ENCODE measurements at regions not wholly inside any gene's neighbourhood (a gene's known extent, or its start where the extent isn't known, plus 50 kb on each side); places are given as distances from the start of the nearest gene placed in this dataset.
"Not testable (repeated sequence)": the region's sequence is repeated elsewhere in the genome, so short reads cannot be mapped to it uniquely, and the experiment has no call there.

DNA sequence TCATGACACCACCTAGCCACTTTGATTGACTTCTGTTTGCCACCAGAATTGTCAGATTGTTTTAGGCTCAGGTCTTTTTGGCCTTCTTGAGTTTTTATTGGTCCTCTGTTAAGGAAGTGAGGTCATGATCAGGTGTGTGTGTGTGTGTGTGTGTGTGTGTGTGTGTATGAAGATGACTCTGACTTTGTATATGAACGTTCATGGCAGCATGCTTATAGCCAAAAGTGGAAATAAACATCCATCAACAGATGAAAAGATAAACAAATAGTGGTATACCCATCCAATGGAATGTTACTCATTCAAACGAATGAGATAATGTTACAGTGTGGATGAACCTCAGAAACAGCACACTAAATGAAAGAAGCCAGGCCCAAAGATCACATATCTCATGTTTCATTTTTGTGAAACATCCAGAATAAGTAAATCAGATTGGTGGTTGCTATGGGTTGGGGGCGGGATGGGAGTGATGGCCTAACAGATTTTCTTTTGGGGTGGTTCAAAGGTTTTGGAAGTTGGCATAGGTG lies 258.6 kb downstream of the KTN1 start:
- Histone ChIP-seq H3K9me3 (ENCODE audit: insufficient read depth, low read depth, low read length) (no peaks in the 10 kb centered on the region), H3K9ac (ENCODE audit: low read depth, low read length) (no peak overlapping the region), H3K4me3 (ENCODE audit: low read length) (no peak overlapping the region), H3K36me3 (ENCODE audit: insufficient read depth, low read depth, low read length) (no peaks in the 10 kb centered on the region), H3K27me3 (ENCODE audit: insufficient read depth, low read length) (no peaks in the 10 kb centered on the region), H3K4me1 (ENCODE audit: insufficient read depth, low read length) (no peaks in the 10 kb centered on the region), H3K27ac (ENCODE audit: low read length) (no peak overlapping the region)

DNA sequence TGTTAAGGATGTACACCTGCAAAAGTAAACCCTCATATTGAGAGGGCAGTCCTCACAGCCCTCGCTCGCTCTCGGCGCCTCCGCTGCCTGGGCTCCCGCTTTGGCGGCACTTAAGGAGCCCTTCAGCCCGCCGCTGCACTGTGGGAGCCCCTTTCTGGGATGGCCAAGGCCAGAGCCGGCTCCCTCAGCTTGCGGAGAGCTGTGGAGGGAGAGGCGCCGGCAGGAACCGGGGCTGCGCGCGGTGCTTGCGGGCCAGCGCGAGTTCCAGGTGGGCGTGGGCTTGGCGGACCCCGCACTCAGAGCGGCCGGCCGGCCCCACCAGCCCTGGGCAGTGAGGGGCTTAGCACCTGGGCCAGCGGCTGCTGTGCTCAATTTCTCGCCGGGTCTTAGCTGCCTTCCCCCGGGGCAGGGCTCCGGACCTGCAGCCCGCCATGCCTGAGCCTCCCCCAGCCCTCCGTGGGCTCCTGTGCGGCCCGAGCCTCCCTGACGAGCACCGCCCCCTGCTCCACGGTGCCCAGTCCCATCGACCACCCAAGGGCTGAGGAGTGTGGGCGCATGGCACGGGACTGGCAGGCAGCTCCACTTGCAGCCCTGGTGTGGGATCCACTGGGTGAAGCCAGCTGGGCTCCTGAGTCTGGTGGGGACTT lies 259.4 kb downstream of the KTN1 start:
- not testable (repeated sequence) for H3K36me3 ChIP-seq (ENCODE audit: insufficient read depth, low read depth, low read length); H3K9ac ChIP-seq (ENCODE audit: low read depth, low read length); H3K27ac ChIP-seq (ENCODE audit: low read length); H3K4me3 ChIP-seq (ENCODE audit: low read length); H3K27me3 ChIP-seq (ENCODE audit: insufficient read depth, low read length); H3K9me3 ChIP-seq (ENCODE audit: insufficient read depth, low read depth, low read length); H3K4me1 ChIP-seq (ENCODE audit: insufficient read depth, low read length)

DNA sequence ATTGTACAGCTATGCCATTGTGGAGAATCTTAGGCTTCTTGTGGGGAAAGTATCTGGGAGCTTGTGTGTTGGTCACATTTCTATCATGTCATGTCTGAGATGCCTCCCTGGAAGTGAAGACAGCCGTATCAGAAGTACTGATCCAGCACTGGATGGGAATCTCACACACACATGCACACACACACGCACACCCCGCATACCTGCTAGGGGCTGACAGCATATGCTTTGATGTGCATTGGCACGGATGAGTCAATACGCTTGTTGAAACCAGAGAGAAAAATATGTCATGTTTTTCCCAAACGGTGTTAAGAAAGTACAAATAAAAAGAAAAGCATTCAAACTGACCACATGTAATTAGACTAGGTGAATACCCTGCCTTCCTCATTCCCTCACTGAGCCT lies 260.8 kb downstream of the KTN1 start:
- H3K9ac ChIP-seq (ENCODE audit: low read depth, low read length), result no peak overlapping the region

DNA sequence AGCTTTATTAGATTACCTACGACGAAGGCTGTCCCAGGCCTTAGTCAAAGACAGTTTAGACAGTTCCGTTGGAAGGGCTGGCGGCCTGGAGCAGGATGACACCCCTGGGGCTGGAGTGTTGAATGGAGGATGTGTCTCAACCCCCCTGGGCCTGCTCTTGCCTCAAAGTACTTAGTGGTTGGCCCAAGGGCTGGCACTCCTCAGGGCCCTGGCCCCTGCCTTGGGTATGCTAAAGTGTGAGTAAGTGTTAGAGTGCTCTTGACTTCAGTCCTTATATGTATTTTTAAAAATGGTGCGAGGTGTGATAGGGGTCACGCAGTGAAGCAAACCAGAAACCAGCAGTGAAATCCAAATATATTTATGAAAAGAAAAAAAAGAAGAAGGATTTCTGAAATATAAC lies 261.6 kb downstream of the KTN1 start:
- no peaks in the 10 kb centered on the region for H3K36me3 ChIP-seq (ENCODE audit: insufficient read depth, low read depth, low read length)
- H3K27me3 ChIP-seq (ENCODE audit: insufficient read depth, low read length), result no peaks in the 10 kb centered on the region
- no peak overlapping the region for H3K27ac ChIP-seq (ENCODE audit: low read length)
- H3K9me3 ChIP-seq (ENCODE audit: insufficient read depth, low read depth, low read length), result no peaks in the 10 kb centered on the region
- no peaks in the 10 kb centered on the region for H3K4me1 ChIP-seq (ENCODE audit: insufficient read depth, low read length)
- H3K9ac ChIP-seq (ENCODE audit: low read depth, low read length), result no peak overlapping the region
- no peak overlapping the region for H3K4me3 ChIP-seq (ENCODE audit: low read length)

More for the DNA sequence above, 260.8 kb downstream of the KTN1 start:
- Histone ChIP-seq H3K36me3 (ENCODE audit: insufficient read depth, low read depth, low read length) (no peaks in the 10 kb centered on the region), H3K27me3 (ENCODE audit: insufficient read depth, low read length) (no peaks in the 10 kb centered on the region), H3K4me1 (ENCODE audit: insufficient read depth, low read length) (no peaks in the 10 kb centered on the region), H3K27ac (ENCODE audit: low read length) (no peak overlapping the region), H3K9me3 (ENCODE audit: insufficient read depth, low read depth, low read length) (no peaks in the 10 kb centered on the region), H3K4me3 (ENCODE audit: low read length) (no peak overlapping the region)

DNA sequence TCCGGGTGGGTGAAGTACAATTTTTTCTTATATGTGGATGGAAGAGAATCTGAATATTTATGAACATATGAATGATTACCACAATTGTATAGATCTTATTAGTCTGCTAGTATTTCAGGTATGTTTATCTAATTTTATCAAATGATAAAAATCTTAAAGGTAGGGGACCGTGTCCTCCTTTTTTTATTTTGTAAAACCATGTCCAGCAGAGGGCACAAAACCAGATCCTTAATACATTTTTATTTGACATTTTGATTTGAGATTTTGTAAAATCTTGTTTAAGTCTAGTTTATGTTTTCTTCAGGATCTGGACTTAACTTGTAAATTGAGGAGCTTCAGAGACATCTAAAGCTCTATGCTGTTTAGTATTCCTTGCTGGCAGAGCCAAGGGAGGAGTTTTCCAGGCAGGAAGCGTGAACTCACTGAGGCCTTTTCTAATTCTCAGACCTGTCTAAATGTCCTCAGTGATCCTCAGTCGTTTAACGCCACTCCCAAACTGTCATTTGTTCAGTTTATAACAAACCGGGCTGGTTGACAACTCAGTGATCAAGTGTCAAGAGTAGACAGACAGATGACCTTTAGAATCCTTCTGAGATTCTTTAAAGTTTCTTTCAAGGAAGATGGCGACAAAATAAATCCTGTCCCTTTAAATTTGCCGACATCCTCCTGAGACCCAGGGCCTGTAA lies 263.9 kb downstream of the KTN1 start:
- H3K4me3 ChIP-seq (ENCODE audit: low read length), result no peak overlapping the region
- H3K36me3 ChIP-seq (ENCODE audit: insufficient read depth, low read depth, low read length), result no peaks in the 10 kb centered on the region
- no peaks in the 10 kb centered on the region for H3K9me3 ChIP-seq (ENCODE audit: insufficient read depth, low read depth, low read length)
- H3K9ac ChIP-seq (ENCODE audit: low read depth, low read length), result no peak overlapping the region
- no peaks in the 10 kb centered on the region for H3K4me1 ChIP-seq (ENCODE audit: insufficient read depth, low read length)
- H3K27me3 ChIP-seq (ENCODE audit: insufficient read depth, low read length), result no peaks in the 10 kb centered on the region
- no peak overlapping the region for H3K27ac ChIP-seq (ENCODE audit: low read length)

DNA sequence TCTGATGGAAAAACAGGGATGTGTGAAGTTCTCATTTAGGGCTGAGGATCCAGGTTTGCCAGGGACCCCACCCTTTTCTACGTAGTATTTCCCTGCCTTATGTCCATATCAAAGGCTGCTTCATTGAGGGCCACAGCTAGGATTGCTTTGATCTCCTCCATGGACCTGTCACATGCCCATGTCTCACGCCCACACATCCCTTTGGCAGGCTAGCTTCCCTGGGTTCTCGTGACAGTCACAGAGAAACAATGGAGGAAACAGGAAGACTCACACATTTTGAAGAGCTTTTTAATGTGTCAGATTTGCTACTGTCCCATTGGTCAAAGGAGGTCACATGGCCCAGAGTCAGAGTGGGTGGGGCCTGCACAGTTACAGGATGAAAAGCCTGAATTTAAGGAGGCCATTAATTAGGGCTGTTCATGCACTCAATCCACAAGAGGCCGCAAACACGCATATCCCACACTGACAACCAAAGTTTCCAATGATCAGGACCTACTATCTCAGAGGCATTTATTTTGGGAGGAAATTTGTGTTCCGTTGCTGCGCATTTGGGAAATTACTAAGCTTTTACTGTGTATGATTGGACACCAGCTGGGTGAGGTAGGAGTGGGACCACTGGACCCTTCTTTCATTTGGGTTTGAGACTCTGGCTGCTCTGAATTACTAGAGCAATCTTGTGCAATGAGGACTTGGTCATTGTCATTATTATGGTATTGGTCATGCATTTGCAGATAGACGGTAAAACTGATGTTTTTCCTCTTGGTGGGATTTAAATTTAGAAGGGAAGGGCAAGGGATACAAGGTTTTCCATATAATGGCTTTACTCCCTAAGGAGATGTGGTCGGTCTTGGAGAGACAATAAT lies 266.2 kb downstream of the KTN1 start:
- Histone ChIP-seq H3K4me3 (ENCODE audit: low read length) (no peak overlapping the region), H3K9ac (ENCODE audit: low read depth, low read length) (no peak overlapping the region), H3K4me1 (ENCODE audit: insufficient read depth, low read length) (no peaks in the 10 kb centered on the region), H3K27ac (ENCODE audit: low read length) (no peak overlapping the region), H3K9me3 (ENCODE audit: insufficient read depth, low read depth, low read length) (no peaks in the 10 kb centered on the region), H3K36me3 (ENCODE audit: insufficient read depth, low read depth, low read length) (no peaks in the 10 kb centered on the region), H3K27me3 (ENCODE audit: insufficient read depth, low read length) (no peaks in the 10 kb centered on the region)

DNA sequence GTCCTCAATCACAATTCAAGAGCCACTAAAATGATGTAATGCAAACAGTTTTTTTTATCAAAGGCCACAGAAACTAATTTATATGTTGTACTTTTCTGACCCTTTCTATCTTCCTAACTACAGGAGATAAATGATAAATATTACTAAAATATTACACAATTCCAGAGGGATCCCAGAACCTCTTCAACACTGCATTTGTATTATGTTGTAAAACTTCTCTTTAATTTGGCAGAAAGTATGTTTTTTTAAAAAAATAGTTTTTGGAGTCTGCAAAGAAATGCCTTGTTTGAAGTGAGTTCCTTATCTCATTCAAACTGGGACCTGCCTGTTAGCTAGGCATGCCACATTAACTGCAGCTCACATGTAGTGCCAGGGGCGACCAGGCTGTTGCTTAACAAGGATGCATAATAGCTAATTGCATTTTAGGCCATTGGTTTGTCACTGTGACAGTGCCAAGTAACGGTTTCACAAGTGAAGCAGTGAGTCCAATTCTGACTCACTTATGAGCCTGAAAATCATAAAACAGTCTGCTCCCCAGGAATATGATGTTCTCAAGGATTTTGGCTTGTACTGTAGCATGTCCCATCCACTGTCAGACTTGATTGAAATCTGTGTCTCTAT lies 266.9 kb downstream of the KTN1 start:
- Histone ChIP-seq H3K27ac (ENCODE audit: low read length) (no peak overlapping the region), H3K9ac (ENCODE audit: low read depth, low read length) (no peak overlapping the region), H3K9me3 (ENCODE audit: insufficient read depth, low read depth, low read length) (no peaks in the 10 kb centered on the region), H3K4me1 (ENCODE audit: insufficient read depth, low read length) (no peaks in the 10 kb centered on the region), H3K4me3 (ENCODE audit: low read length) (no peak overlapping the region), H3K36me3 (ENCODE audit: insufficient read depth, low read depth, low read length) (no peaks in the 10 kb centered on the region), H3K27me3 (ENCODE audit: insufficient read depth, low read length) (no peaks in the 10 kb centered on the region)

DNA sequence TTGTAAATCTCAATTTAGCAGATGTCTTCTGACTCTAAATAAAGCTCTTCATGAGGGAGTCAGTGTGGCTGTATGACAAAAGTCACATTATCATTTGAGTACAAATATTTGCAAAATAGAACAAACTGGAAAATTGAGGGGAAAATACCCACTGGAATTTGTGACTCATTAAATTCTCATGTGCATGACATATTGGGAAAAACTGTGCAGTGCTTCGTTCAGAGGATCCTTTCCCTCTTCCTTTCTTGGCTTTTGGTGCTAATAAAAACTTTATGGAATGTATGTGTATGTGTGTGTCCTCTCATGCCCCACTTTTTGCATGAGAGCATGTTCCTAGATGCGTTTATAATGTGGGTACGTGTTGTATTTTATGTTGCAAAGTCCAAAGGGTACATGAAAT lies 267.8 kb downstream of the KTN1 start:
- Histone ChIP-seq H3K4me1 (ENCODE audit: insufficient read depth, low read length) (no peaks in the 10 kb centered on the region), H3K9ac (ENCODE audit: low read depth, low read length) (no peak overlapping the region), H3K4me3 (ENCODE audit: low read length) (no peak overlapping the region), H3K27ac (ENCODE audit: low read length) (no peak overlapping the region), H3K27me3 (ENCODE audit: insufficient read depth, low read length) (no peaks in the 10 kb centered on the region), H3K9me3 (ENCODE audit: insufficient read depth, low read depth, low read length) (no peaks in the 10 kb centered on the region), H3K36me3 (ENCODE audit: insufficient read depth, low read depth, low read length) (no peaks in the 10 kb centered on the region)

DNA sequence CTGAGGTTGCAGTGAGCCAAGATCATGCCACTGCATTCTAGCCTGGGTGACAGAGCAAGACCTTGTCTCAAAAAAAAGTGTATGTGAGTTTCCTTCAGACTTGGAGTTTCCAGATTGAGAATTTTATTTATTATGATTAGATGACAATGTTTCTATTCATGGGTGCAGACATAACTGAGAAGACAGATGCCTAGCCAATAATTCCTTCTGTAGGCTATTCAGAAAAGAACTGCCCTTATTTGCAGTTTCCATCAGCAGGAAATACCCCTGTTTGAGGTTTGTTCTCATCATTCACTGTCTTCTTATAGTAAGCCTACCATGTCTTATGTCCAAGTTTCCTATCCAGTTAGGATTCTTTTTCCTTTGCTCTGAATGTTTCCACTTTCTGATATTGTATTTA lies 269.0 kb downstream of the KTN1 start:
- Histone ChIP-seq H3K27me3 (ENCODE audit: insufficient read depth, low read length) (no peaks in the 10 kb centered on the region), H3K9me3 (ENCODE audit: insufficient read depth, low read depth, low read length) (no peaks in the 10 kb centered on the region), H3K4me3 (ENCODE audit: low read length) (no peak overlapping the region), H3K36me3 (ENCODE audit: insufficient read depth, low read depth, low read length) (no peaks in the 10 kb centered on the region), H3K27ac (ENCODE audit: low read length) (no peak overlapping the region), H3K9ac (ENCODE audit: low read depth, low read length) (no peak overlapping the region), H3K4me1 (ENCODE audit: insufficient read depth, low read length) (no peaks in the 10 kb centered on the region)

DNA sequence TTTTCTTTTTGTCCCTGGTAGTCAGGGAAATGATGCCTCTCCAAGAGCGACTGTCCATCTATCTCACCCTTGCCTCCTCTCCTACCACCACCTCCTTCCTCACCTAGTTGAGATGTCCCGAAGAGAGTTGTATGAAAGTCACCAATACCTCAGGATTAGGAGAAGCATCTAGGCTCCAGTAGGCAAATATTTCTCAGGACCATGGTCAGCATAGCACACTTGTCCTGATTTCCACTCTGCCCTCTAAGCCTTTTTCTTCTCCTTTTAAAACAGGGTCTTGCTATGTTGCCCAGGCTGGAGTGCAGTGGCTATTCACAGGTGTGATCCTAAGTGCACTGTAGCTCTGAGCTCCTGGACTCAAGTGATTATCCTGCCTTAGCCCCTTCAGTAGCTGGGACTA lies 268.4 kb upstream of the PELI2 start:
- Histone ChIP-seq H3K4me1 (ENCODE audit: insufficient read depth, low read length) (no peaks in the 10 kb centered on the region), H3K27ac (ENCODE audit: low read length) (no peak overlapping the region), H3K9me3 (ENCODE audit: insufficient read depth, low read depth, low read length) (no peaks in the 10 kb centered on the region), H3K27me3 (ENCODE audit: insufficient read depth, low read length) (no peaks in the 10 kb centered on the region), H3K36me3 (ENCODE audit: insufficient read depth, low read depth, low read length) (no peaks in the 10 kb centered on the region), H3K9ac (ENCODE audit: low read depth, low read length) (no peak overlapping the region), H3K4me3 (ENCODE audit: low read length) (no peak overlapping the region)

DNA sequence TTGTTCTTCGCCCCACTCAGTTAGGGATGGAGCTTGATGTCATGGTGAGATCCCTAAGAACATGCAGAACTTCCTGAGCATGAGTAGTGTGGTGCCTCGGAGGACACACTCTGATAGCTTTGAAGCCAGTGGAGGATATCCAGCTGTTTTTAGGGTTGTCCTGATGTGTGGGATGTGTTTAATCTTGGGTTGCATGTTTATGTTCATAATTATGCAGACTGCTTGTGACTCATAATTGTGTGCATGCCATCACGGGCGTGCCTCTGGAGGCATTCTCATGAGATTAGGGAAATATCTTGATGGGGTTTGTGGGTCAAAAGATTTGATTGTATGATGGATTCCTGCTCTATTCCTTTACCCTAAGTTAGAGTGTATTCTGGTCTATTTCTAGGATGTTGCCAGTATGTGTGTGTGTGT lies 267.4 kb upstream of the PELI2 start:
- H3K9me3 ChIP-seq (ENCODE audit: insufficient read depth, low read depth, low read length), result no peaks in the 10 kb centered on the region
- no peak overlapping the region for H3K9ac ChIP-seq (ENCODE audit: low read depth, low read length)
- no peak overlapping the region for H3K4me3 ChIP-seq (ENCODE audit: low read length)
- no peaks in the 10 kb centered on the region for H3K4me1 ChIP-seq (ENCODE audit: insufficient read depth, low read length)
- no peaks in the 10 kb centered on the region for H3K27me3 ChIP-seq (ENCODE audit: insufficient read depth, low read length)
- H3K36me3 ChIP-seq (ENCODE audit: insufficient read depth, low read depth, low read length), result no peaks in the 10 kb centered on the region
- no peak overlapping the region for H3K27ac ChIP-seq (ENCODE audit: low read length)

Measured in iPS-20b (cell line).